Liver (tissue), 8 donors: ENCODE measurements at regions not wholly inside any gene's neighbourhood (a gene's known extent, or its start where the extent isn't known, plus 50 kb on each side); places are given as distances from the start of the nearest gene placed in this dataset.

Experiments
- DNase-seq: peaks from one replicate; pipeline ENCODE4 v3.0.0-alpha.2; 2017; ENCODE audit warnings: low spot score
- H3K27ac ChIP-seq, 2 donors: one replicate each; pipeline ENCODE4 v1.7.0; 2013; ENCODE audit warnings: inconsistent platforms in 2 of 2, low read length in 2 of 2, control low read depth in 1 of 2, low read depth in 1 of 2, mild to moderate bottlenecking in 1 of 2
- H3K27me3 ChIP-seq, 4 donors: one replicate each; pipeline versions ENCODE4 v1.6.1 to v1.7.0; 2013; ENCODE audit warnings: low read length in 3 of 4, inconsistent platforms in 1 of 4, mild to moderate bottlenecking in 1 of 4, moderate library complexity in 1 of 4; ENCODE audit not compliant: control insufficient read depth in 4 of 4, insufficient read depth in 4 of 4
- H3K36me3 ChIP-seq, 4 donors: one replicate each; pipeline versions ENCODE4 v1.6.1 to v1.7.0; 2013; ENCODE audit warnings: low read length in 3 of 4, mild to moderate bottlenecking in 3 of 4, low read depth in 1 of 4, moderate library complexity in 1 of 4; ENCODE audit not compliant: control insufficient read depth in 4 of 4, insufficient read depth in 3 of 4
- H3K4me1 ChIP-seq, 4 donors: one replicate each; pipeline versions ENCODE4 v1.6.1 to v1.7.0; 2013; ENCODE audit warnings: low read length in 3 of 4, mild to moderate bottlenecking in 3 of 4, moderate library complexity in 1 of 4; ENCODE audit not compliant: control insufficient read depth in 4 of 4, insufficient read depth in 4 of 4
- H3K4me3 ChIP-seq, 3 donors: one replicate each; pipeline versions ENCODE4 v1.6.1 to v1.7.0; 2013; ENCODE audit warnings: low read length in 3 of 3, control low read depth in 1 of 3, low read depth in 1 of 3, mild to moderate bottlenecking in 1 of 3
- H3K9ac ChIP-seq, 2 donors: one replicate each; pipeline ENCODE4 v1.7.0; 2013; ENCODE audit warnings: low read length in 2 of 2, mild to moderate bottlenecking in 2 of 2, moderate library complexity in 2 of 2, control low read depth in 1 of 2, low read depth in 1 of 2
- H3K9me3 ChIP-seq, 4 donors: one replicate each; pipeline versions ENCODE4 v1.6.1 to v1.7.0; 2013; ENCODE audit warnings: low read length in 3 of 4; ENCODE audit not compliant: control insufficient read depth in 4 of 4
- EGR1 ChIP-seq, 2 donors: IDR thresholded peaks; 2 replicates each; pipeline ENCODE4 v1.6.1; 2016 to 2018; ENCODE audit warnings: antibody characterized with exemption in 2 of 2, low read depth in 2 of 2
- FOXA1 ChIP-seq: IDR thresholded peaks from 2 replicates; pipeline ENCODE4 v1.6.1; 2016; ENCODE audit warnings: antibody characterized with exemption
- FOXA2 ChIP-seq: IDR thresholded peaks from 2 replicates; pipeline ENCODE4 v1.6.1; 2016; ENCODE audit warnings: antibody characterized with exemption
- GABPA ChIP-seq, 2 donors: IDR thresholded peaks in 1 of 2; conservative IDR thresholded peaks in 1 of 2; 2 replicates each; pipeline ENCODE4 v1.6.1; 2016; ENCODE audit warnings: antibody characterized with exemption in 2 of 2, mild to moderate bottlenecking in 1 of 2, moderate library complexity in 1 of 2
- HNF4G ChIP-seq: IDR thresholded peaks from 2 replicates; pipeline ENCODE4 v1.6.1; 2016; ENCODE audit warnings: antibody characterized with exemption
- JUND ChIP-seq, 2 donors: IDR thresholded peaks; 2 replicates each; pipeline ENCODE4 v1.6.1; 2016; ENCODE audit warnings: antibody characterized with exemption in 2 of 2
- NR2F2 ChIP-seq: IDR thresholded peaks from 2 replicates; pipeline ENCODE4 v1.6.1; 2016; ENCODE audit warnings: antibody characterized with exemption
- RAD21 ChIP-seq, 2 donors: IDR thresholded peaks; 2 replicates each; pipeline ENCODE4 v1.6.1; 2016; ENCODE audit warnings: antibody characterized with exemption in 2 of 2, mild to moderate bottlenecking in 2 of 2
- RXRA ChIP-seq, 2 donors: IDR thresholded peaks; 2 replicates each; pipeline ENCODE4 v1.6.1; 2017 to 2018; ENCODE audit warnings: antibody characterized with exemption in 2 of 2, mild to moderate bottlenecking in 1 of 2
- SP1 ChIP-seq: IDR thresholded peaks from 2 replicates; pipeline ENCODE4 v1.6.1; 2018; ENCODE audit warnings: antibody characterized with exemption, mild to moderate bottlenecking
- TAF1 ChIP-seq: conservative IDR thresholded peaks from 2 replicates; pipeline ENCODE4 v1.6.1; 2016; ENCODE audit warnings: antibody characterized with exemption, mild to moderate bottlenecking
- YY1 ChIP-seq: IDR thresholded peaks from 2 replicates; pipeline ENCODE4 v1.6.1; 2016; ENCODE audit warnings: antibody characterized with exemption, mild to moderate bottlenecking
- WGBS: extraction: QIAGEN DNeasy Blood & Tissue Kit; methylation state at CpG from one replicate; pipeline ENCODE4 v1.1.7; 2013; 5-methylcytosine and 5-hydroxymethylcytosine counted together
- TF ChIP-seq, protein P1 (sequence below): IDR thresholded peaks from 2 replicates; pipeline ENCODE4 v1.6.1; 2016; ENCODE audit warnings: antibody characterized with exemption
- TF ChIP-seq, protein P2 (sequence below): fragments of 150-350 bp; IDR thresholded peaks from 2 replicates; pipeline ENCODE4 v1.5.1; 2017; ENCODE audit warnings: improper control_type of control experiment, low read depth, low read length; ENCODE audit not compliant: missing input control
- TF ChIP-seq, protein P3 (sequence below): IDR thresholded peaks from 2 replicates; pipeline ENCODE4 v1.6.1; 2016; ENCODE audit warnings: antibody characterized with exemption
- TF ChIP-seq, protein P4 (sequence below): IDR thresholded peaks from 2 replicates; pipeline ENCODE4 v1.6.1; 2016; ENCODE audit warnings: antibody characterized with exemption, mild to moderate bottlenecking
- TF ChIP-seq, protein P5 (sequence below): IDR thresholded peaks from 2 replicates; pipeline ENCODE4 v1.6.1; 2016; ENCODE audit warnings: antibody characterized with exemption
- donor health status: healthy.
- donor health status: healthy.
- donor health status: healthy.
- donor health status: healthy.
- donor health status: healthy.

DNA sequence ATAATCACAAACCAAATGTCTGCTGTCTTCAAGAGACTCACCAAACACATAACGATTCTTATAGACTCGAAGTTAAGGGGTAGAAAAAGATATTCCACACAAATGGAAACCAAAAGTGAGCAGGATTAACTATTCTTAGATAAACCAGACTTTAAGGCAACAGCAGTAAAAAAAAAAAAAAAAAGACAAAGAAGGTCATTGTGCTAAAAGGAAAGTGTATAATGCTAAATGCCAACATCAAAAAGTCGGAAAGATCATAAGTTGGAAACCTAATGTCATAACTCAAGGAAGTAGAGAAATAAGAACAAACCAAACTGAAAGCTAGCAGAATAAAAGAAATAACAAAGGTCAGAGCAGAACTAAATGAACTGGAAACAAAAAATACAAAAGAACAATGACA lies 714.6 kb downstream of the SEMA5A start:
- no peaks in the 10 kb centered on the region for H3K27me3 ChIP-seq

DNA sequence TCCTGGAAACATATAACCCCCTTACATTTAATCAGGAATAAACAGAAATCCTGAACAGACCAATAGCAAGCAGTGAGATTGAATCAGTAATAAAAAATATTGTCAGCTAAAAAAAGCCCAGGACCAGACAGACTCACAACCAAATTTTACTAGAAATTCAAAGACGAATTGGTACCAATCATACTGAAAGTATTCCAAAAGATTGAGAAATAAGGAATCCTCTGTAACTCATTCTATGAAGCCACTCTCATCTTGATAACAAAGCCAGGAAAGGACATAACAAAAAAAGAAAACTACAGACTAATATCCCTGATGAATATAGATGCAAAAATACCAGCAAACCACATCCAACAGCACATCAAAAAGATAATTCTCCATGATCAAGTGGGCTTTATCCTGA lies 714.0 kb downstream of the SEMA5A start:
- Histone ChIP-seq H3K4me1 (no peaks in the 10 kb centered on the region), H3K9me3 (no peaks in the 10 kb centered on the region), H3K36me3 (no peaks in the 10 kb centered on the region), H3K27ac (no peak overlapping the region), H3K4me3 (no peak overlapping the region), H3K9ac (no peak overlapping the region), H3K27me3 (no peaks in the 10 kb centered on the region)
- WGBS, result 57% methylated on average over 1 of the region's 1 CpG
- TF ChIP-seq GABPA (IDR thresholded peaks at IDR 0.05 in 1 of 2, conservative IDR thresholded peaks at IDR 0.05 in 1 of 2) (no peak), JUND (IDR thresholded peaks at IDR 0.05) (no peak)
- no peak for DNase-seq

More for the DNA sequence above, 714.6 kb downstream of the SEMA5A start:
- no peak for DNase-seq
- Histone ChIP-seq H3K4me3 (no peak overlapping the region), H3K9me3 (no peaks in the 10 kb centered on the region), H3K4me1 (no peaks in the 10 kb centered on the region), H3K36me3 (no peaks in the 10 kb centered on the region), H3K27ac (no peak overlapping the region), H3K9ac (no peak overlapping the region)
- TF ChIP-seq FOXA2 (no peak), JUND (IDR thresholded peaks at IDR 0.05) (no peak)
- TF ChIP-seq, protein P1, sequence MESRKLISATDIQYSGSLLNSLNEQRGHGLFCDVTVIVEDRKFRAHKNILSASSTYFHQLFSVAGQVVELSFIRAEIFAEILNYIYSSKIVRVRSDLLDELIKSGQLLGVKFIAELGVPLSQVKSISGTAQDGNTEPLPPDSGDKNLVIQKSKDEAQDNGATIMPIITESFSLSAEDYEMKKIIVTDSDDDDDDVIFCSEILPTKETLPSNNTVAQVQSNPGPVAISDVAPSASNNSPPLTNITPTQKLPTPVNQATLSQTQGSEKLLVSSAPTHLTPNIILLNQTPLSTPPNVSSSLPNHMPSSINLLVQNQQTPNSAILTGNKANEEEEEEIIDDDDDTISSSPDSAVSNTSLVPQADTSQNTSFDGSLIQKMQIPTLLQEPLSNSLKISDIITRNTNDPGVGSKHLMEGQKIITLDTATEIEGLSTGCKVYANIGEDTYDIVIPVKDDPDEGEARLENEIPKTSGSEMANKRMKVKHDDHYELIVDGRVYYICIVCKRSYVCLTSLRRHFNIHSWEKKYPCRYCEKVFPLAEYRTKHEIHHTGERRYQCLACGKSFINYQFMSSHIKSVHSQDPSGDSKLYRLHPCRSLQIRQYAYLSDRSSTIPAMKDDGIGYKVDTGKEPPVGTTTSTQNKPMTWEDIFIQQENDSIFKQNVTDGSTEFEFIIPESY, result no peak
- 61% methylated on average over 3 of the region's 3 CpGs for WGBS

DNA sequence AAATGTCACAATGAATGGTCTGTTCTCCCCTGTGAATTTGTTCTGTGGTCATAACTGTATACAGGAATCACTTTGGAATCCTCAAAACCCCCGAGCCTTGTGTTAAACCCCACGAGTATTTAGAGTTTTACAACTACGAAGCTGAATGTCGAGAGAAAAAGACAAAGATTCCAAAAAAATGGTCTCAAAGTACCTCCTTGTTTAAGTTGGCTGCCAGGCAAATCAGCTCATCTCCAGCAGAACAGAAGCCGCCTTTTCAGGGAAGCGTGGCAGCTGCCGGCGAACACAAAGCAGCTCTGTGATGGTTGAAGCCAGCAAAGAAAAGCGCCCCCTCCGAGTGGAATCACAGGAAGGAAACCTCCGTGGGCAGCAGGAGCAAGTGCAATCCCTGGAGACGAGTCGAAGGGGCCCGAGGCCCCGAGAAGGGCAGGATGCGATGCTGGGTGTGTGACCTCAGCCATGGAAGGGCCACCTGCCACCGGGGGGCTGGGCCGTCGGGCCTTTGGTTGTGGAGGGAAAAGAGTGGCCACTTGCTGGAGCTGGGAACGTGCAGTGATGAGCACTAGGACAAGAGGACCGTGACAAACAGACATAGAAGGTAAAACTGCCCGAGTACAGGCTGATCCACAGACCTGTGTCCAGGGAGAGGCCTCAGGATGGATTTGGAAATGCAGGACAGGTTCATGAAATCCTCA lies 706.4 kb downstream of the SEMA5A start:
- TF ChIP-seq SP1, result no peak
- TF ChIP-seq HNF4G, result no peak
- no peak for TF ChIP-seq RXRA (IDR thresholded peaks at IDR 0.05)
- TF ChIP-seq EGR1 (IDR thresholded peaks at IDR 0.05; ENCODE audit: low read depth in 2 of 2), result no peak
- TF ChIP-seq, protein P2, sequence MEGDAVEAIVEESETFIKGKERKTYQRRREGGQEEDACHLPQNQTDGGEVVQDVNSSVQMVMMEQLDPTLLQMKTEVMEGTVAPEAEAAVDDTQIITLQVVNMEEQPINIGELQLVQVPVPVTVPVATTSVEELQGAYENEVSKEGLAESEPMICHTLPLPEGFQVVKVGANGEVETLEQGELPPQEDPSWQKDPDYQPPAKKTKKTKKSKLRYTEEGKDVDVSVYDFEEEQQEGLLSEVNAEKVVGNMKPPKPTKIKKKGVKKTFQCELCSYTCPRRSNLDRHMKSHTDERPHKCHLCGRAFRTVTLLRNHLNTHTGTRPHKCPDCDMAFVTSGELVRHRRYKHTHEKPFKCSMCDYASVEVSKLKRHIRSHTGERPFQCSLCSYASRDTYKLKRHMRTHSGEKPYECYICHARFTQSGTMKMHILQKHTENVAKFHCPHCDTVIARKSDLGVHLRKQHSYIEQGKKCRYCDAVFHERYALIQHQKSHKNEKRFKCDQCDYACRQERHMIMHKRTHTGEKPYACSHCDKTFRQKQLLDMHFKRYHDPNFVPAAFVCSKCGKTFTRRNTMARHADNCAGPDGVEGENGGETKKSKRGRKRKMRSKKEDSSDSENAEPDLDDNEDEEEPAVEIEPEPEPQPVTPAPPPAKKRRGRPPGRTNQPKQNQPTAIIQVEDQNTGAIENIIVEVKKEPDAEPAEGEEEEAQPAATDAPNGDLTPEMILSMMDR, result no peak
- TF ChIP-seq JUND (IDR thresholded peaks at IDR 0.05), result no peak
- no peak for TF ChIP-seq RAD21 (IDR thresholded peaks at IDR 0.05)
- TF ChIP-seq NR2F2, result no peak
- TF ChIP-seq, protein P3, sequence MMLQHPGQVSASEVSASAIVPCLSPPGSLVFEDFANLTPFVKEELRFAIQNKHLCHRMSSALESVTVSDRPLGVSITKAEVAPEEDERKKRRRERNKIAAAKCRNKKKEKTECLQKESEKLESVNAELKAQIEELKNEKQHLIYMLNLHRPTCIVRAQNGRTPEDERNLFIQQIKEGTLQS, result no peak
- no peak for TF ChIP-seq GABPA (IDR thresholded peaks at IDR 0.05 in 1 of 2, conservative IDR thresholded peaks at IDR 0.05 in 1 of 2)
- no peak for TF ChIP-seq FOXA1
- no peak for TF ChIP-seq TAF1
- TF ChIP-seq, protein P4, sequence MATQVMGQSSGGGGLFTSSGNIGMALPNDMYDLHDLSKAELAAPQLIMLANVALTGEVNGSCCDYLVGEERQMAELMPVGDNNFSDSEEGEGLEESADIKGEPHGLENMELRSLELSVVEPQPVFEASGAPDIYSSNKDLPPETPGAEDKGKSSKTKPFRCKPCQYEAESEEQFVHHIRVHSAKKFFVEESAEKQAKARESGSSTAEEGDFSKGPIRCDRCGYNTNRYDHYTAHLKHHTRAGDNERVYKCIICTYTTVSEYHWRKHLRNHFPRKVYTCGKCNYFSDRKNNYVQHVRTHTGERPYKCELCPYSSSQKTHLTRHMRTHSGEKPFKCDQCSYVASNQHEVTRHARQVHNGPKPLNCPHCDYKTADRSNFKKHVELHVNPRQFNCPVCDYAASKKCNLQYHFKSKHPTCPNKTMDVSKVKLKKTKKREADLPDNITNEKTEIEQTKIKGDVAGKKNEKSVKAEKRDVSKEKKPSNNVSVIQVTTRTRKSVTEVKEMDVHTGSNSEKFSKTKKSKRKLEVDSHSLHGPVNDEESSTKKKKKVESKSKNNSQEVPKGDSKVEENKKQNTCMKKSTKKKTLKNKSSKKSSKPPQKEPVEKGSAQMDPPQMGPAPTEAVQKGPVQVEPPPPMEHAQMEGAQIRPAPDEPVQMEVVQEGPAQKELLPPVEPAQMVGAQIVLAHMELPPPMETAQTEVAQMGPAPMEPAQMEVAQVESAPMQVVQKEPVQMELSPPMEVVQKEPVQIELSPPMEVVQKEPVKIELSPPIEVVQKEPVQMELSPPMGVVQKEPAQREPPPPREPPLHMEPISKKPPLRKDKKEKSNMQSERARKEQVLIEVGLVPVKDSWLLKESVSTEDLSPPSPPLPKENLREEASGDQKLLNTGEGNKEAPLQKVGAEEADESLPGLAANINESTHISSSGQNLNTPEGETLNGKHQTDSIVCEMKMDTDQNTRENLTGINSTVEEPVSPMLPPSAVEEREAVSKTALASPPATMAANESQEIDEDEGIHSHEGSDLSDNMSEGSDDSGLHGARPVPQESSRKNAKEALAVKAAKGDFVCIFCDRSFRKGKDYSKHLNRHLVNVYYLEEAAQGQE, result no peak
- no peak for TF ChIP-seq YY1
- TF ChIP-seq, protein P5, sequence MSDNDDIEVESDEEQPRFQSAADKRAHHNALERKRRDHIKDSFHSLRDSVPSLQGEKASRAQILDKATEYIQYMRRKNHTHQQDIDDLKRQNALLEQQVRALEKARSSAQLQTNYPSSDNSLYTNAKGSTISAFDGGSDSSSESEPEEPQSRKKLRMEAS, result no peak
- H3K27me3 ChIP-seq, result no peaks in the 10 kb centered on the region
- H3K9ac ChIP-seq, result no peak overlapping the region
- H3K9me3 ChIP-seq, result peaks cover 0 to 7% (median 1%) of the 10 kb centered on the region in 4 donors
- no peak overlapping the region for H3K27ac ChIP-seq
- H3K4me1 ChIP-seq, result no peaks in the 10 kb centered on the region
- no peaks in the 10 kb centered on the region for H3K36me3 ChIP-seq
- no peak for DNase-seq
- 81% methylated on average over 22 of the region's 22 CpGs for WGBS
- H3K4me3 ChIP-seq, result no peak overlapping the region
